CD14-positive monocyte (primary cell): ENCODE measurements at regions not wholly inside any gene's neighbourhood (a gene's known extent, or its start where the extent isn't known, plus 50 kb on each side); places are given as distances from the start of the nearest gene placed in this dataset.

Source experiments
- DNase-seq, 3 donors: peaks; one replicate each; pipeline ENCODE4 v3.0.0-alpha.2; 2011 to 2022
- H2AFZ ChIP-seq: 2 replicates; pipeline ENCODE4 v1.6.0; 2012; ENCODE audit warnings: mild to moderate bottlenecking, low read depth, low read length, inconsistent platforms; ENCODE audit not compliant: insufficient read depth, poor library complexity, severe bottlenecking
- H3K27ac ChIP-seq, 2 donors: 1 replicate in 1 of 2; 2 replicates in 1 of 2; pipeline ENCODE4 v1.5.1; 2012 to 2013; ENCODE audit warnings: low read length in 2 of 2, control low read depth in 1 of 2, inconsistent platforms in 1 of 2, low read depth in 1 of 2, mild to moderate bottlenecking in 1 of 2
- H3K27me3 ChIP-seq, 2 donors: one replicate each; pipeline versions ENCODE4 v1.6.0 to v1.6.1; 2011 to 2013; ENCODE audit warnings: low read length in 2 of 2; ENCODE audit not compliant: control insufficient read depth in 2 of 2, insufficient read depth in 2 of 2
- H3K36me3 ChIP-seq, 2 donors: replicated peaks in 1 of 2; 1 replicate in 1 of 2; 2 replicates in 1 of 2; pipeline versions ENCODE4 v1.5.1 to v1.6.1; 2012 to 2013; ENCODE audit warnings: low read length in 2 of 2, control low read depth in 1 of 2, inconsistent platforms in 1 of 2, mild to moderate bottlenecking in 1 of 2; ENCODE audit not compliant: insufficient read depth in 2 of 2, control insufficient read depth in 1 of 2
- H3K4me1 ChIP-seq, 2 donors: 1 replicate in 1 of 2; 2 replicates in 1 of 2; pipeline versions ENCODE4 v1.5.1 to v1.6.1; 2012 to 2013; ENCODE audit warnings: low read length in 2 of 2, control low read depth in 1 of 2, inconsistent platforms in 1 of 2, mild to moderate bottlenecking in 1 of 2, moderate library complexity in 1 of 2; ENCODE audit not compliant: insufficient read depth in 2 of 2, control insufficient read depth in 1 of 2
- H3K4me2 ChIP-seq: replicated peaks from 2 replicates; pipeline ENCODE3; 2012; ENCODE audit warnings: low read length, moderate library complexity, mild to moderate bottlenecking; ENCODE audit not compliant: poor library complexity, severe bottlenecking; ENCODE audit errors: extremely low read depth
- H3K4me3 ChIP-seq, 3 experiments: fragments of 200-600 bp in 1 of 3; sonication (generic) in 1 of 3; replicated peaks in 1 of 3; 1 replicate in 2 of 3; 2 replicates in 1 of 3; pipeline ENCODE4 v1.5.1; 2011 to 2013; ENCODE audit warnings: low read length in 3 of 3, mild to moderate bottlenecking in 3 of 3, control low read depth in 2 of 3, low read depth in 2 of 3, inconsistent platforms in 1 of 3, moderate library complexity in 1 of 3
- H3K79me2 ChIP-seq: 2 replicates; pipeline ENCODE4 v1.6.0; 2012; ENCODE audit warnings: mild to moderate bottlenecking, control low read depth, inconsistent platforms, low read length, moderate library complexity; ENCODE audit not compliant: insufficient read depth
- H3K9ac ChIP-seq: 2 replicates; pipeline ENCODE4 v1.6.0; 2017; ENCODE audit warnings: low read length, mild to moderate bottlenecking; ENCODE audit not compliant: insufficient read depth, poor library complexity, severe bottlenecking
- H3K9me3 ChIP-seq, 2 donors: replicated peaks in 1 of 2; 1 replicate in 1 of 2; 2 replicates in 1 of 2; pipeline versions ENCODE4 v1.5.1 to v1.6.1; 2012 to 2013; ENCODE audit warnings: low read length in 2 of 2, control low read depth in 1 of 2; ENCODE audit not compliant: control insufficient read depth in 1 of 2, insufficient read depth in 1 of 2
- H4K20me1 ChIP-seq: 2 replicates; pipeline ENCODE4 v1.6.0; 2012; ENCODE audit warnings: mild to moderate bottlenecking, low read length, control low read depth, moderate library complexity; ENCODE audit not compliant: insufficient read depth
- H3K27ac Mint-ChIP-seq, 7 donors: one replicate each; pipeline ENCODE4 v1.8.0; 2020; ENCODE audit warnings: mild to moderate bottlenecking in 7 of 7, mixed read lengths in 7 of 7, moderate library complexity in 6 of 7, inconsistent platforms in 2 of 7
- H3K27me3 Mint-ChIP-seq, 3 donors: one replicate each; pipeline ENCODE4 v1.8.0; 2021 to 2022; ENCODE audit warnings: low read depth in 3 of 3, mild to moderate bottlenecking in 3 of 3, mixed read lengths in 3 of 3, moderate library complexity in 3 of 3, inconsistent platforms in 1 of 3
- H3K36me3 Mint-ChIP-seq, 2 donors: one replicate each; pipeline ENCODE4 v1.8.0; 2020; ENCODE audit warnings: mixed read lengths in 2 of 2, inconsistent platforms in 1 of 2, mild to moderate bottlenecking in 1 of 2
- H3K4me1 Mint-ChIP-seq: one replicate; pipeline ENCODE4 v1.8.0; 2020; ENCODE audit warnings: mild to moderate bottlenecking, mixed read lengths
- H3K4me3 Mint-ChIP-seq, 2 donors: one replicate each; pipeline ENCODE4 v1.8.0; 2020; ENCODE audit warnings: mild to moderate bottlenecking in 2 of 2, mixed read lengths in 2 of 2, moderate library complexity in 1 of 2
- H3K9me3 Mint-ChIP-seq, 7 donors: one replicate each; pipeline ENCODE4 v1.8.0; 2020 to 2022; ENCODE audit warnings: mixed read lengths in 7 of 7, mild to moderate bottlenecking in 6 of 7, moderate library complexity in 6 of 7, inconsistent platforms in 2 of 7
- WGBS: methylation state at CpG from one replicate; pipeline ENCODE4 v1.1.5; 2013; ENCODE audit warnings: missing lambda C conversion rate; ENCODE audit not compliant: insufficient coverage; 5-methylcytosine and 5-hydroxymethylcytosine counted together
- intact Hi-C, 2 donors: fragments of 100-400 bp; cut with micrococcal nuclease; formaldehyde crosslinking; loops; one replicate each; pipeline versions ENCODE4 v1.15.0 to v1.15.1; 2023
- TF ChIP-seq, protein P1 (sequence below): fragments of 200-600 bp; IDR thresholded peaks from one replicate; pipeline ENCODE4 v1.8.0; 2022; ENCODE audit warnings: antibody characterized with exemption, mild to moderate bottlenecking

DNA sequence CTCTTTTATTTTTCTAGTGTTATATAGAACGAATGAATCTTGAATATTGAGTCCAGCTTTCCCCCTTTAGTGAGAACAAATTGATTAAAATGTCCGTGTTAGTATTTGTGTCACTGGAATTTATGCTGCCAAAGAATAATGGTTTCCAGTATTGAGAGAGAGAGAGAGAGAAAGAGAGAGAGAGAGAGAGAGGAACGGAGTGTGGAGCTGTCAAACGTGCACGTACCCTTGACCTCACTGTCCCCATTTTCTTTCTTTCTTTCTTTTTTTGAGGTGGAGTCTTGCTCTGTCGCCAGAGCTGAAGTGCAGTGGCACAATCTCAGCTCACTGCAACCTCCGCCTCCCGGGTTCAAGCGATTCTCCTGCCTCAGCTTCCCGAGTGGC lies 70.9 kb upstream of the GREM2 start:
- no peaks in the 10 kb centered on the region for H3K36me3 Mint-ChIP-seq
- Histone ChIP-seq H3K27ac (no peak overlapping the region), H3K9me3 (no peaks in the 10 kb centered on the region), H3K36me3 (no peaks in the 10 kb centered on the region), H3K9ac (no peak overlapping the region), H3K27me3 (no peaks in the 10 kb centered on the region), H2AFZ (no peak overlapping the region), H3K79me2 (no peaks in the 10 kb centered on the region), H3K4me3 (no peak overlapping the region), H3K4me1 (no peaks in the 10 kb centered on the region), H3K4me2 (no peak overlapping the region), H4K20me1 (no peaks in the 10 kb centered on the region)
- no peaks in the 10 kb centered on the region for H3K4me1 Mint-ChIP-seq
- H3K27me3 Mint-ChIP-seq: peaks cover 0 to 4% (median 0%) of the 10 kb centered on the region in 3 donors
- DNase-seq: no peak
- intact Hi-C loops: no loop called here
- H3K9me3 Mint-ChIP-seq: peaks cover 2 to 13% (median 6%) of the 10 kb centered on the region in 7 donors
- TF ChIP-seq, protein P1, sequence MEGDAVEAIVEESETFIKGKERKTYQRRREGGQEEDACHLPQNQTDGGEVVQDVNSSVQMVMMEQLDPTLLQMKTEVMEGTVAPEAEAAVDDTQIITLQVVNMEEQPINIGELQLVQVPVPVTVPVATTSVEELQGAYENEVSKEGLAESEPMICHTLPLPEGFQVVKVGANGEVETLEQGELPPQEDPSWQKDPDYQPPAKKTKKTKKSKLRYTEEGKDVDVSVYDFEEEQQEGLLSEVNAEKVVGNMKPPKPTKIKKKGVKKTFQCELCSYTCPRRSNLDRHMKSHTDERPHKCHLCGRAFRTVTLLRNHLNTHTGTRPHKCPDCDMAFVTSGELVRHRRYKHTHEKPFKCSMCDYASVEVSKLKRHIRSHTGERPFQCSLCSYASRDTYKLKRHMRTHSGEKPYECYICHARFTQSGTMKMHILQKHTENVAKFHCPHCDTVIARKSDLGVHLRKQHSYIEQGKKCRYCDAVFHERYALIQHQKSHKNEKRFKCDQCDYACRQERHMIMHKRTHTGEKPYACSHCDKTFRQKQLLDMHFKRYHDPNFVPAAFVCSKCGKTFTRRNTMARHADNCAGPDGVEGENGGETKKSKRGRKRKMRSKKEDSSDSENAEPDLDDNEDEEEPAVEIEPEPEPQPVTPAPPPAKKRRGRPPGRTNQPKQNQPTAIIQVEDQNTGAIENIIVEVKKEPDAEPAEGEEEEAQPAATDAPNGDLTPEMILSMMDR: no peak
- H3K4me3 Mint-ChIP-seq: no peak overlapping the region
- no peak overlapping the region for H3K27ac Mint-ChIP-seq
- no CpG with 5 or more reads among the region's 10 CpGs for WGBS

DNA sequence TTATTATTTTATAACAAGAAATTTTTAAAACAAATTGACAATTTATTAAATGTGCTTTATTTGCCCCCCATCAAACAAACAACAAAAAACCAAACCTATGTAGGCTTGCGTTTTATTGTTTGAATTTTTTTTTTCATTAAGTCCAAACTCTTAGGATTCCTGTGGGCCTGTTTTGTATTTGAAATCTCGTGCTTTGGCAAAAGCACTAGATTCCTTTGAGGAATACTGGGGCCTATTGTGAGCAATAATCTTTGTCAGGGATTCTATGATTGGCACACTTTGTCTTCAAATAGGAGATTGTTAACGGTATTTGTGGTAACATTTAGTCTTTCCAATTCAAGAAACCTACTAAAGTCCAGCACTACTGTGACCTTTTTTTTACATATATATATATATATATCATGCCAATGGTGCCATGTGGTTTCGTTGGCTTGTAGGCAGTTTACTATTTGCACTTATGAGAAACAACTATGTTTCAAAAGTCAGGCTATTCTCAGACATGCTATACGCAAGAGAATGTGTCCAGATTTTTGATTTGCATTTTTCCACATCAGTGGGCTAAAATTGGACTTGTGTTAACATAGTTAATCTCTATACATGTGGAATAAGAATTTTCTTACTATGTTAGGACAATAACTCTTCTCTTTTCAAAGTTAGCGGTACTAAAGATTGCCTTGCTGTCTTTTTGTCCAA lies 70.4 kb upstream of the GREM2 start:
- H3K9me3 ChIP-seq: no peaks in the 10 kb centered on the region
- H3K9me3 Mint-ChIP-seq: peaks cover 2 to 13% (median 6%) of the 10 kb centered on the region in 7 donors
- TF ChIP-seq, protein P1: no peak
- peaks cover 0 to 4% (median 0%) of the 10 kb centered on the region in 3 donors for H3K27me3 Mint-ChIP-seq
- H3K9ac ChIP-seq: no peak overlapping the region
- no peaks in the 10 kb centered on the region for H3K27me3 ChIP-seq
- H3K4me3 ChIP-seq: no peak overlapping the region
- H3K36me3 ChIP-seq: no peaks in the 10 kb centered on the region
- no peak overlapping the region for H2AFZ ChIP-seq
- H3K27ac ChIP-seq: no peak overlapping the region
- H4K20me1 ChIP-seq: no peaks in the 10 kb centered on the region
- no peak overlapping the region for H3K4me2 ChIP-seq
- H3K4me1 Mint-ChIP-seq: no peaks in the 10 kb centered on the region
- no peak for DNase-seq
- no peak overlapping the region for H3K27ac Mint-ChIP-seq
- no peak overlapping the region for H3K4me3 Mint-ChIP-seq
- H3K79me2 ChIP-seq: no peaks in the 10 kb centered on the region
- intact Hi-C loops: no loop called here
- no peaks in the 10 kb centered on the region for H3K4me1 ChIP-seq
- WGBS: 0% methylated on average over 1 of the region's 6 CpGs
- no peaks in the 10 kb centered on the region for H3K36me3 Mint-ChIP-seq
